GM21576 (cell line): ENCODE measurements at regions not wholly inside any gene's neighbourhood (a gene's known extent, or its start where the extent isn't known, plus 50 kb on each side); places are given as distances from the start of the nearest gene placed in this dataset.

ENCODE experiments used
- ATAC-seq: cut with Tn5 transposase; IDR thresholded peaks from one replicate; pipeline ENCODE4 v1.9.1; 2021; ENCODE audit warnings: mild to moderate bottlenecking, moderate library complexity; ENCODE audit not compliant: unreplicated experiment

DNA sequence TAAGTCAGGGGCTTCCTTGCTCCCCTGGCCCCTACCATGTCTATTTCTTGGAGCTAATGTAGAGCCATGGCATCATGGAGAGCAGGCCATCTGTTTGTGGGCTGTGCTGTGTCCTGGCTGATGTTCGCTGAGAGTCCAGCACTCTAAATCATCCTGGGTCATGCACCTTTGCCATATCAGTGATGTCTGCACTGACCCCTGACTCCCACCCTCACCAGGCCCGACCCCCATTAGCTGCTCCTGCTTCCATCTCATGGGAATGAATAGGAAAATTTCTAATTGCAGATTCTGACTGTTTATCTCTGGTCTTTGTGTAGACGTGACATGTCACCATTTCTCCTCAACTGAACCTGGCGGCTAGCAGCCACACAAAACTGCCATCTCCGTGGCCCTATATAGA lies 236.9 kb downstream of the NSG2 start:
- no peak for ATAC-seq

DNA sequence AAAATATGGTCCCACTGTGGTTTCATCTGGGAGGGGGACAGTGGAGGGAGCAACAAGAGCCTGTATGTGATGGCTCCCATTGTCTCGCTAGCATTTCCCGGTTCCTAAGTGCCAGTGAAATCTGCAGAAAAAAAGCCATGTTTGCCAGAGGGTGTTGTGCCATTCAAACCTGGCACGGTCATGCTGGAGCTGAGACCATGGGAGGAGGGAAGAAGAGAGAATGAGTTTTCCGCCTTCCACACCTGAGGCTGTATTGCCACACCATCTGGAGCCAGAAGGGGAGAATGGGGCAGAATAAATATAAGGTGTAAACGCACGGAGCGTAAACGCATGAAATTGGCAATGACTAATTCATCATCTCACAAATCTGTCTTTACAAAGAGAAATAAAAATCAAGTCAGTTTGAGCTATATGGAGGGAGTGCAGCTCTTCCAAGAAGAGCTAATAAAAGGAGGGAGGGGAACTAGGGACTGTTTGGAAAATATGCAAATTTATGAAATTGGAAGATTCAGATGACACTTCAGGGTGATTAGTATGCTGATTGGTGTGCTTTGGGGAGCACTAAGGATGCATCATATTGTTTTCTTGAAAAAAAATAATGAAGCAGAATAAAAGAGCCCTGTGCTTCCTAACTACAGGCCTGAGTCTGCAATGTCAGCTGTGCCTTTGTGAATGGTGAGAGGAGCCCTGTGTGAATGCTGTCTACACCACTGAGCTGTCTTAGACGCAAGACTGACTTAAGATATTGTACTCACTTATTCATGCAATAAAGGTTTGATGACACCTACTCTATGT lies 237.9 kb downstream of the NSG2 start:
- ATAC-seq, result no peak

DNA sequence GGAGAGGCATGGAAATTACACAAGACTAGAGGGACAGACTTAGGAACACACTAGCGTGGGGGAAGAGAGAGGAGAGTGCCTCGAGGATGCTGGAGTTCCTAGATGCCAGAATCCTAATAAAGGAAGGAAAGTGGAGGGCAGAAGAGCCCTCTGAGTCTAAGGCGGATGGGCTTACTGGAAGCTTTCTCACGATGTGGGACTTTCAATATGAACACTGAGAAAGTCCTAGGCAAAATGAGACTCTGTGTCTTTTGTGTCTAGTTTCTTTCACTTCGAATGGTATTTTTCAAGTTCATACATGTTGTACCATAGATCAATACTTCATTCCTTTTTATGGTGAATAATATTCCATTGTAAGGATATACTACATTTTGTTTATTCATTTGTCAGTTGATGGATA lies 239.4 kb downstream of the NSG2 start:
- ATAC-seq, result peak; percentile 46

DNA sequence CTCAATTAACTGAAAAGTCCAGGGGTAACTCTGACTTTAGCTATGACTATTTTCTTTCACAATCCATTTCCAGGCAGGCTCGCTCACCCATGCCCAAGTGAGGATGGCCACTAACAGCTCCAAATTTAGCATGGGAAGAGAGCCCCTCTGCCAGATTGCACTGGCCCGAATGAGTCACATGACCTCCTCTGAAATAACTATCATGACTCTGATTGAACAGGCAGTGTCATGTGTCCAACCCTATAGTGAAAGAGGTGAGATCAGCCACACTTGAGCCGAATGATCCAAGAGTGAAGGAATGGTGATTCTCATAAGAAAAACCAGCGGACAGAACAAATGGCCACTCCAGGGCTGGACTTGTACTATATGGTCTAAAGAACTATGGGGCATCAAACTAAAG lies 242.3 kb downstream of the NSG2 start:
- no peak for ATAC-seq

DNA sequence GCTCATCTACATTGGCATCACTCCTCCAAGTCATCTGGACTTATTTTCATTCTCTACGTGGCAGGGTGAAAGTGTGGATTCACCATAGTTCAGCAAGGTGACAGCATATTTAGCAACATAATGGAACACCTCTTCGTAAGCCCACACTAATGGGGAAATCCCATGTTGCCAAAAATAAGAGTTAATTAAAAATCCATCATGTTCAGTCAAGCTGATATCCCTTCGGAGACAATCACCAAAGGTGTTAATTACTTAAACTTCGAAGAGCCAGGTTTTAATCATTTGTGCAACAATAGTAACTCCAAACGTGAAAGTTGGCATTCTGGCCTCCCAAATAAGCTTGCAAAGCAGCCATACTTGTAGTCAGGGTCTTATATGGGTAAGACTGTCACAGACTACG lies 242.9 kb downstream of the NSG2 start:
- ATAC-seq, result no peak

DNA sequence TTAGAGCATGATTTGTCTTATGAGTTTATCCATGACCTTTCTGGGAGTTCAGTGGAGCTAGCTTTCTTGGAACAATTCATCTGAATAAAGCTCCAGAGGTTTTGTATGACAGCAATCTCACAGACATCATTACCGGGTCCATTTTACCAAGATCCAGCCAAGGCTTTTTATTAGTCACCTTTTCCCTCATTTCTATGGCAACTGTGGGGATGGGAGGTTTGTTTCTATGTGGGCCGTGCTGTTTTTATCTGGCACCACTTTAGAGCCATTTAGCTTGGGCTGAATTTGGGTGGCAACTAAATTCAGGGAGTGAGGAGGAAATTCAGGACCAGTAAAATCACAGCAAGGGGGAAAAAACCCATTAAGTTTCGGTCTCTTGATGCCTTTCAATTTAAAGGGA lies 245.7 kb downstream of the NSG2 start:
- ATAC-seq, result no peak

DNA sequence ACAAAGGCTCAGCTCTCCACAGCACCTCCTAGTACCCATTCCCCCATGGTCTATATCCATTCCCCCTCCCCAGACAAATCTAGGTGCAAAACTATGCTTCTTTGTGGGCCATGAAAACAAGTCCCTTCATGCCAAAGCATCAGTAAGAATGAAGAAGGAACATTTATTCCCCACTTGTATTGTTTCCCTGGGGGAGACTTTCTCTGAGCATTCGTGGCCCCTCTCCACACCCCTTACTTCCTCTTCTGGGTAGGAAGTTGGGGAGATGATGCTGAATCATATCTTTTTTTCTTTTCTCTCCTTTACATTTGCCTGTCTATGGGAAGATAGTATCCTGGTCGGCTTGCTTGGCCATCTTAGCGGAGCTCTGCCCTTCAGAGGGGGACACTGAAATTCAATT lies 246.8 kb downstream of the NSG2 start:
- ATAC-seq, result no peak

DNA sequence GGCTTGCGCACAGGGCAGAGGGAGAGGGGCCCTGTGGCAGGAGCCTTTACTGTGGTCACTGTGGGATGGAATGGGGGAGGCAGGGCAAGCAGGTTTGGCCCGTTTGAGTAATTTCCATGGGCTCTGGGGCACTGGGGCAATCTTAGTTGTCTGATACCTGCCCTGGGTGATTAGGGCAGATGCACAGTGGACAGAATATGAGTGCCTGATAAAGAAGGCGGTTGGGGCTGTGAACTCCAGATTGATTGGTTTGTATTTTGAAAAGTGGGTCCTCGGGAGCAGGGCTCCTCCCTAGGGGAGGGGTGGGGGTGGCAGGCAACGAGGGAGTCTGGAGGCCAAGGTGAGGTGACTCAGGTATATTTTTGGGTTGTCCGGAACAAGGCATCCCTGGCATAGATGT lies 247.5 kb downstream of the NSG2 start:
- ATAC-seq, result no peak

DNA sequence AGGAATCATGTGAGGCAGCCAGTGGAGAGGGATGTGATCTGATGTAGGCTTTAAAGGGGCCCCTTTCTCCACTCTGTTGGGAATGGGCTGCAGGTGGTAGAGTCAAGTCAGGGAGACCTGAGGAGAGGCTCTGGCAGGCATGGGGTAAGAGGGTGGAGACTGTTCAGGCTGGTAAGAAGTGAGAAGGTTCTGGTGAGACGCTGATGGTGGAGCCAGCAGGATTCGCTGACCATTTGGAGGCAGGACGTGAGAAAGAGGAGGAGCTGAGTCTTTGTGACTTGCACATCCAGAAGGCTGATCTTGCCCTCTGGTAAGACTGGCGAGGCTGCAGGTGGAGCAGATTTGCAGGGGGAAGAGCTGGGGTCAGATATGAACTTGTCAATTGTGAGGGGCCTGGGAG lies 248.0 kb downstream of the NSG2 start:
- ATAC-seq, result no peak

DNA sequence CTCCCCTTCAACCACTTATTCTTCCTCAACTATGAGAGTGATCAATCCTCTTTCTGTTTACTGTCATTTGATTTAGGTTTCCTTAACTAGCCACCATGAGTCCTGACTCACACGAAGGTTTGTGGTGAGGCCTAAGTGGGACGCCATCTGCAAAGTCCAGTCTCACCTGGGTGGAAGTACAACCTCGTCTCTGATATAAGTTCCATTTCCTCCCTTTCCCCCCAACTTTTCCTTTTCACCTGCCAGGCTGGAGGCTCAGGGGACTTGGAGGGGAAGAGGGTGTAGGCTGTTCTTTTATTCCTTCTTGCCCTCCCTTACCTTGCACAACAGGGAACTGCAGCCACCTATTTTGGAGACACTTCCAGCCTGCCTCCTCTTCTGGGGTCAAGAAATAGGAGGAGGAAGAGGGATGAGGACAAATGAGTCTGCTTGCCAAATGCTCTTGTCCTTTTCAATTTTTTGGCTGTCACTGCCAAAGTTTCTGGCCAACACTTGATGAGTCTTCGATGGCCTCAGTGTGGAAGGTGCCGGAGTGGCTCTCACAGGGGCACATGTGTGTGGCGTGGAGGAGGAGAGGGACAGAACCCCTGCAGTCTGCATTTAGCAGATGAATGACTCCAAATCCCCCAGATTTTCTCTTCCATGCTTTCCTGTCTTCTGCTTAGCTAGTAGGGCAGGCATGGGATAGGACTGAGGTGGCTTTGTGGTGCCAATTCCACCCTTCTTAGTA lies 249.6 kb downstream of the NSG2 start:
- ATAC-seq, result no peak

DNA sequence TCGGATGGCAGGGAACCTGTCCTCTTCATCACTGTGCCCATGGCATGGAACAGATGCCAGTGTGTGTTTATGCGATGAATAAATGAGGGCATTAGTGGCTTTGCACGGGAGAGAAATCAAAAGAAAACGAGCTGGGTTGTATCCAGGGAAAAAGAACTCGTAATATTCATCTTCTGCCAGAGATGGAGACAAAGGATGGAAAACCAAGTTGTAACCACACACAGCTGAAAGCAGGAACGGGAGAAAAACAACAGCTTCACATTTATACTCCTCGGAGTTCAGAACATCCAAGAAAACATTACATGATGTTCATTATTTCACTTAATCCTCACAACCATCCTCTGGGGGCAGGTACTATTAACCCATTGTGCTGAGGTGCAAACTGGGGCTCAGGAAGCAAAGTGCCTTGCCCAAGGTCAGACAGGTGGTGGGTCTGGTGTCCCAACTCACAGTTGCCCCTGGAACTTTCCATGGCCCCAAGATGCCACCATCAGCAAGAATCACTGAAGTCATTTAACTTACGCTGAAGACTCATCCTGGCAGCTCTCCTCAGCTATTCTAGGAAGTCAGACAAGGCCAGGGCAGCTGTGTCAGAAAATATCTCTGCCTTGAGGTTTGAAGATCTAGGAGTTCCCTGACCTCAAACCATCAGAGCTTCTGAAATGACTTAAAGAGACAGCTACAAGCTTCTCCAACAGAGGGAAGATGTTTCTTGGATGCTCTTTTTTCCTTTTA lies 250.4 kb downstream of the NSG2 start:
- no peak for ATAC-seq

DNA sequence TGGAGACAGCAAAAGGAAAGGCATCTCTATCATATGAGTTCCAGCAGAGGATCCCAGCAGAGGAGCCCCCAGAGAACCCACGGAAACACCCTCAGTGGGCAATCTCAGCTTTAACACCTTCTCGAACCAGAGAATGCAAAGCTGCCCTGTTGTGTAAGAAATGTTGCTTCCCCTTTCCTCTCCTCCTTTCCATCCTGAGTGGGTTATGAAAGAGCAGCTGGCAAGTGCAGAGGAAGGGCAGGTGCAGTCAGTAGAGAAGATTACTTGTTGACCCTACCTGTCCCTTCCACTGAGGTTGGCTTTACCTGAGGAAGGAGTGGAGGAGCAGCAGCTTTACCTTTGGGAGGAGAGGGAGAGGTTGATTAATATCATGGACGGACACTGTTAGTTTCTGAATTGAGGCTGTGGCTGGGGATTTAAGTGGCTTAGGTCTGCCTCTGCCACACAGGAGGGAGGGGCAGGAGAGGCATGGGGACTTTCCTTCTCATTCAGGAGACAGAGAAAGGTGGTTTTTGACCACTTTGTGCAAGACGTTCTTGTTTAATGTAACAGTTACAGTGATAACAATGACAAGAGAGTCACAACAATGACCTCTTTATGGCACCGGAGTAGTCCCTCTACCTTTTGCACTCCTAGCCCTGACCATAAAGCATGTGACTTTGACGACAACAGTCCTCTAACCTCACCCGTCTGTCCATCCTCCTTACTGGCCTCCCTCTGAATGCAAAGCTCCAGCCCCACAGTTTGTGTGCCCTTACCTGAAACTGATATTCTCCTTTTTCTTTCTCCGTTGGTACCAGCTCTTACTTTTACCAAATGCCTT lies 254.8 kb downstream of the NSG2 start:
- ATAC-seq, result no peak

DNA sequence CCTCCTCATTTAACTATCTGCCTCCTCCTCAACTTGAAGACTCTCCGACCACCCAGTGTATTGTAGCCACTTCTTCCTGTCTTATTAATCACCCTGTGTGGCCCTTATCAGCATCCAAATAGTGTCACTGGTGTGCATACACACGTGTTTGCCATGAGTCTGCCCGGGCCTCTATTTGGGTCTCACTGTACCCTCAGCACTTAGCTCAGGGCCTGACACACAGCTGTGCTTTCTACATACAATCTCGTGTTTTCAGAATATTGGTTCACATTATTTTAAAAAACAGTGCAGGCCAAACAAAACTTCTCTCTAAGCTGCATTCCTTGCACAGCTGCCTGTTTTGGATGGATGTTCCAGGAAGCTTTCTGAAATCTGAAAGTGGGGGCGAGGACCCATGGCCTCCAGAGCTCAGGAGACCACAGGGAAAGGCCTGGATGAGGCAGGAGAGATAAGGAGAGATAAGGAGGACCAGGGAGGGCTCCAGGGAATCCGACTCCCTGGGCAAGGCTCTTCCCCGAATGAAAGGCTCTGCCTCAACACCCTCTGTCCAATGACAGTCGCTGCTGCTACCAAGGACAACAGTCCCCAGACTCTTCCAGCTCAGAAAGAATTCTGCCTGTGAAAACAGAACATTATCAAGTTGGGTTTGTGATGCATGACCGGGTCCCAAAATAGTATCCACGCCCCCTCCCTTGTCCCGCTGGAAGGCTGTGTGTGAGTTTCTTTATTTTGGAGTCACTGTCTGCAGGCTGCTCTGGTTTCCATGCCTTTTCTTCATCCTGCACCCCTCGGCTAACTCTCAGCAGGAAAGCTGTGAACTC lies 255.6 kb downstream of the NSG2 start:
- ATAC-seq, result no peak

DNA sequence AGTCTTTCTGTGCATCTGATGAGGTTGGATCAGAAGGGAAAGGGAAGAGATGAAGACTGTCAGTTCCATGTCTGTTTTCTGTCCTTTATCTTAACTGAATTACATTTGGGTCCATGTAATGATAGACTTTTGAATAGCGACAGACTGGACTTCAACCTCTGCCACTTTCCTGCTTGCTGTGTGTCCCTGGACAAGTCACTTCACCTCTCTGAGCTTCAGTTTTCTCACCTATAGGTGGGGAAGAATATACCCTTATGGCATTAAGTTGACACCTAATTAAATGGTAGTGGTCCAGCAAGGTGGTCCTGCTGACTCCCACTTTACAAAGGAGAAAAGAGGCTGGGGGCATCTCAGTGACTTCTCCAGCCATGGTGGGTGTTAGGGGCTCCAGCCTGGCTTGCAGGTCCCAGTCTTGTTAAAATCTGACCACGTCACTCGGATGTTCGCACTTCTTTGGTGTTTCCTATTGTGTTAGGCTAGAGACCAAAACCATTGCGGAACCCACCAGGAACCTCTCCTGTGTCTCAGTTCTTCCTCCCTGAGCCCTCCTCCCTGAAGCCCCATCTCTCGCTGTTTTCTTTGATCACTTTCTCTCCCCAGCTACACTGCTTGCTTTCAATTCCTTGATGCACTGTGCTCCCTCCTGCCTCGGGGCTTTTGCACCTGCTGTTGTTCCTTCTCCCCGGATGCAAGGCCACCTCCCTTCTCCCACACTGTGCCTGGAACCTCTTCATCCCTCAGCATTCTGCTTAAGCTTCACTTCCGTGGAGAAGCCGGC lies 256.5 kb downstream of the NSG2 start:
- ATAC-seq, result no peak

DNA sequence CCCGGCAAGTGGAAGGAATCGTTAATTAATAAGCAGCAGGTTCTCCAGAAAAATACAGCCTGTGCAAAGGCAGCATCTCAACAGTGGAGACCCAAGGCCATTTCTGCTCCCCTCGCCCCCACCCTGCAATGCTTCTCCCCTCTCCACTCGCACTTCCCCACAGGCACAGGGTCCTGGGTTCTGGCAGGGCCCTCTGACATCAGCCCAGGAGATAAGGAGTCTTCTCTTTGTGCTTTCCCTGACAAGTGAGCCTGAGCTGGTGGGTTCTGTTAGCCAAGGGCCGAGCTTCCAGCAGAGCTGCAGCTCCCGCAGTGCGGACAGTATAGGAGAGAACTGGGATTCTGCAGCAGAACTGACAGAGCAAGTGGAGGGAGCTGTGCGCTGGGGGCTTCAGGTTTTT lies 257.5 kb downstream of the NSG2 start:
- no peak for ATAC-seq

DNA sequence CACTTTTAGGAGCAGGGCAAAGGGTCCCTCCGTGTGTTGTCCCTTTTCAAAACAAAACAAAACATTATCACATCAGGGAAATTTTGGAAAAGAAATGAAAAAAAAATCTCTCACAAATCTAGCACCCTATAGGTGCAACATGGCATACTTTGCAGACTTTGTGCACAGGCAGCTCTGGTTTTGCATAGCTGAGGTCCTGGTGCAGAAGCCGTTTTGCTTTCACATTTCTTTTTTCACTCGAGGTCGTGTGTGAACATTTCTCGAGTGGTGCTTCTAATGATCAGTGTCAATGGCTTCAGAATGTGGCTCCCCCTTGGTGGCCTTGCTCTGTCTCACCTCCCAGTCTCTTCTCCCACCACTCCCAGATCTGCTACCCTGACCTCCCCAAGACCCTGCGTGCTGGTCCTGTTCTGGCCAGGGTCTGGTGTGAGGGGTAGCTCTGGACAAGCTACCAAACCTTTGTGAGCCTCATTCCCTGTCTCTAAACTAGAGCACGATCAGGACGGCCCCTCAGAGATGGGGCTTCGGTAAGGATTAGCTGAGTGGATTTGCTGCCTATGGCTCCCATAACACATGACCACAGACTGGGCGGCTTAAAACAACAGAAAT lies 258.0 kb downstream of the NSG2 start:
- no peak for ATAC-seq

DNA sequence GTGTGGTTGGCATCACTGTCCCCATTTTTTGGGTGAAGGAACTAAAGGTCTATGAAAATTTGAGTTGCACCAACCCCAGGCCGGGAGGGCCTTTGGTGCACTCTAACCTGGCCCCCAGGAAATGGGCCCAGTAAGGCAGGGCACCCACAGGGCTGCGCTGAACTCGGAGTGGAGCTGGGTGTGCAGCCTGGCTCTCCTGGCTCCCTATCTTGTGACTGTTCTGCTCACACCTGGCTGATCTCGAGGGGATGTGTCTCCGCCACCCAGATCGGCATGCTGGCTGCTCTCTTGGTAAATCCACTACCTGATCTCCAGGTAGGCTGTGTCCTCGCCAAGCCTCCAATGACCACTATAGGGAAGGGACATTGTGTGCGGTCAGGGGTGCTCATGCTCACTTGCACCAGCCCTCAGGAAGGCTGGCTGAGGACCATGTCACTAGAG lies 259.8 kb downstream of the NSG2 start:
- no peak for ATAC-seq

DNA sequence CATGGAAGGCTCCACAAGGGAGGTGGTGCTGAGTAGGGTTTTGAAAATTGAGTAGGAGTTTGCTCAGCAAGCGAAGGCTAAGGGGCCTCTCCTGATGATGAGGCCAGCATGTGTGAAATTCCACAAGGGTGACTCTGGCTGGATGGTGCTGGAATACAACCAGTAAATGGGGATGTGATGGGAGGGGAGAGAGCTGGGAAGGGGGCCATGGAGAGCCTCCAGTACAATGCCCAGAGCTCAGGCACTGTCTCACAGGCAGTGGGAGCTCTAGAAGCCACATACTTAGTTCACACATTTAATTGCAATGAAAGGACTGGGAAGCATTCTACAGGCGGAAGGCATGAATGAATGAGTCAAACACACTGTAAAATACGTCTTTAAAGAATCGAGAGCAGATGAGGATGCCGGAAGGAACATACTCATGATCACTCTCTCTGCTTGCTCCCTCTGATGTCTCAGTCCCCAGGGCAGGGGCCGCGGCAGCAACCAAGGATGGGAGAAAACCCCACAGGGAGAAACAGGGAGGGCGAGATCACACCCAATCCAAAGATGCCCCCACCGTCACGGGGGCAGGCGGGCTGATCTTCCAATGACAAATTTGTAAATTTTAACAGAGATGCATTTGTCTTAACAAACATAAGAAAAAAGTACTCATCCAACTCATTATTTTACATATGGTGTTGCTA lies 261.0 kb downstream of the NSG2 start:
- no peak for ATAC-seq
